GM13977 (cell line): ENCODE measurements at regions not wholly inside any gene's neighbourhood (a gene's known extent, or its start where the extent isn't known, plus 50 kb on each side); places are given as distances from the start of the nearest gene placed in this dataset.

Experiments used
- DNase-seq: peaks from one replicate; pipeline ENCODE4 v3.0.0; 2012; ENCODE audit warnings: low spot score
- CTCF ChIP-seq: IDR thresholded peaks from 2 replicates; pipeline ENCODE4 v1.5.1; 2012; ENCODE audit warnings: mild to moderate bottlenecking, control low read depth; ENCODE audit not compliant: insufficient read depth; ENCODE audit errors: extremely low read depth, missing control alignments
- in situ Hi-C: fragments of 300-500 bp; cut with MboI; formaldehyde crosslinking; loops from one replicate; pipeline ENCODE4 v1.12.0; 2022; ENCODE audit warnings: low sequenced_read_pairs, low pct_unique_long_range_greater_than_20kb, mixed read lengths, inconsistent platforms; ENCODE audit not compliant: unreplicated experiment

- no peak for DNase-seq
- TF ChIP-seq CTCF = no peak
- in situ Hi-C loops = no loop called here
These were observed 426.4 kb upstream of the FZD8 start for GRCh38 chr10:36068542-36068941.

- TF ChIP-seq CTCF = no peak
- in situ Hi-C loops = no loop called here
- DNase-seq = no peak
These were observed 425.7 kb upstream of the FZD8 start for GRCh38 chr10:36067748-36068147.

- in situ Hi-C loops = no loop called here
- no peak for DNase-seq
These were observed 424.8 kb upstream of the FZD8 start for GRCh38 chr10:36066850-36067249.

GRCh38 chr10:36066102-36066501 lies 424.0 kb upstream of the FZD8 start:
- no peak for TF ChIP-seq CTCF
- in situ Hi-C loops = no loop called here
- no peak for DNase-seq

More at GRCh38 chr10:36066850-36067249, 424.8 kb upstream of the FZD8 start:
- no peak for TF ChIP-seq CTCF

- in situ Hi-C loops = no loop called here
- no peak for TF ChIP-seq CTCF
These were observed 421.3 kb upstream of the FZD8 start for GRCh38 chr10:36063396-36063795.

GRCh38 chr10:36057731-36058130 lies 415.6 kb upstream of the FZD8 start:
- in situ Hi-C loops = no loop called here
- no peak for TF ChIP-seq CTCF
- no peak for DNase-seq

More at GRCh38 chr10:36063396-36063795, 421.3 kb upstream of the FZD8 start:
- no peak for DNase-seq

GRCh38 chr10:36057180-36057579 lies 415.1 kb upstream of the FZD8 start:
- no peak for DNase-seq
- in situ Hi-C loops = no loop called here
- TF ChIP-seq CTCF = no peak
